Activated T-cell treated with anti-CD3 and anti-CD28 coated beads for 24 hours (primary cell): ENCODE measurements at regions not wholly inside any gene's neighbourhood (a gene's known extent, or its start where the extent isn't known, plus 50 kb on each side); places are given as distances from the start of the nearest gene placed in this dataset.

ENCODE experiments used
- DNase-seq: peaks from one replicate; pipeline ENCODE4 v3.0.0-alpha.2; 2020; ENCODE audit warnings: low read depth

GRCh38 chr3:20909511-20909910 is 723.5 kb upstream of the SGO1 start:
- no peak for DNase-seq

- DNase-seq = no peak
Observed at GRCh38 chr3:20905210-20905805, 719.3 kb upstream of the SGO1 start.

- no peak for DNase-seq
Observed at GRCh38 chr3:20904671-20905070, 718.7 kb upstream of the SGO1 start.

DNA sequence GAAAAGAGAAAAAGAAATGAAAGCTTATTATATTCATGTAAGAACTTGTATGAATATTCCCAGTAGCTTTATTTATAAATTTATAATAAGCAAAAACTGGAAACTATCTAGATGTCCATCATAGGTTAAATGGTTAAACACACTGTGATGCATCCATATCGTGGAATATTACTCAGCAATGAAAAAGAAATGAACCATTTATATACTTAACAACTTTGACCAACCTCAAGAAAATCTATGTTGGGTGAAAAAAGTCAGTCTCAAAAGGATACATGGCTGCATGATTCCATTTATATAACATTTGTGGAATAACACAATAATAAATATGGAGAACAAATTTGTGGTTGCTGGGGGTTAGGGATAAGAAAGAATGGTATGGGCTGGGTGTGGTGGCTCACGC is 713.0 kb upstream of the SGO1 start:
- DNase-seq = no peak

DNA sequence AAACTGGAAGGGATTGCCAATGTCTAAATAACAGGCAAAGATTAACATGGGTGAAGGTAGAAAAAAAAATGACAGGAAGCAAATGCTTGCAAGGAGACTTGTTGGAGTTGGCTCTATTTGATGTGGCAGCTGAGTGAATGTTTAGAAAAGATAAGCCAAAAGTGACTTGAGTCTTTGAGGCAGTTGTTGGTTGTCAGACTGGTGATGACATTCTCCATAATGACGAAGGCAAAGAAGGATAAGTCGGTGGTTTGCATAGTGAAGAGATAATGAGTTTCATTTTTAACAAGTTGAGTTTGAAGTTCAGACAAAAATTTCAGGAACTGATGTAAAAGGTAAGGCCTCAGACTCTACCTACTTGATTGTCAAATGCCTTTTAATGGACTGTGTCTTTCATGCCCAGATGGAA is 704.1 kb upstream of the SGO1 start:
- DNase-seq = no peak

GRCh38 chr3:20878691-20879090 is 692.7 kb upstream of the SGO1 start:
- DNase-seq = no peak

- DNase-seq = no peak
Observed at GRCh38 chr3:20873235-20873634, 687.2 kb upstream of the SGO1 start.

GRCh38 chr3:20870106-20870899 is 684.3 kb upstream of the SGO1 start:
- no peak for DNase-seq

GRCh38 chr3:20865803-20866202 is 679.8 kb upstream of the SGO1 start:
- no peak for DNase-seq

DNA sequence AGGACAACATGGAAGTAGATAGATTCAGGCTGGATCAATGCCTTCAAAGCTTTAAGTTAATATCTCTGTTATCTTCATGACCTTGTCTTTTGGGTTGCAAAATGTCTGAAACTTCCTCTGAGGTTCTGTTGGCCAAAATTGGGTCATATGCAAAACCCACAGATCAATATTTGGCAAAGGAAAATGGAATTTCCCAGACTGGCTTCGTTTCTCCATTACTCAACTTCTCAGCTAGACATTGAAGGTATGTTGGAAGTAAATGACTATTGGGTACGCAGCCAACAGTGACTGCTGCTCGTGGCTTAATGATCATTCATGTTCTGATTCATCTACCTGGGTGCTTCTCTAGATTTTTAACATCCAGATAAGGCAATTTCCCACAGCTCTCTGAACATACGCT is 675.4 kb upstream of the SGO1 start:
- DNase-seq = no peak

- DNase-seq = no peak
Observed at GRCh38 chr3:20857636-20858035, 671.6 kb upstream of the SGO1 start.

DNA sequence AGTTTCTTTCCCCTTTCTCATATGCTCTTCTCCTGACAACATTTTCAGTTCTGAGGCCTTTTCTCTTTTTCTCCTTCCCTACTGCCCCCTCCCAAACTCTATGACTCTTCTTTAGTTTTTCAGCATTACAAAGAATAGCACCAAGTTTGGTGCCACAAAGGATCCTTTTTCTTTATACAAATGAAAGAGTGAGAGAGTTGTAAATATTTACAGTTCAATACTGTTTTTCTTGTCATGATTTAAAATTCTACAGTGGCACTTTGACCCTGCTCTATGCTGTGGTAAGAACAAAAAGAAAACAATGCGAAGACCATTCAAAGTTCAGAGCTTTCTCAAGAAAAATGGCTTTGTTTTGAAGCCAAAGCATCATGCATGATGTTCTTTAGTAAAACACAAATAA is 667.9 kb upstream of the SGO1 start:
- no peak for DNase-seq

DNA sequence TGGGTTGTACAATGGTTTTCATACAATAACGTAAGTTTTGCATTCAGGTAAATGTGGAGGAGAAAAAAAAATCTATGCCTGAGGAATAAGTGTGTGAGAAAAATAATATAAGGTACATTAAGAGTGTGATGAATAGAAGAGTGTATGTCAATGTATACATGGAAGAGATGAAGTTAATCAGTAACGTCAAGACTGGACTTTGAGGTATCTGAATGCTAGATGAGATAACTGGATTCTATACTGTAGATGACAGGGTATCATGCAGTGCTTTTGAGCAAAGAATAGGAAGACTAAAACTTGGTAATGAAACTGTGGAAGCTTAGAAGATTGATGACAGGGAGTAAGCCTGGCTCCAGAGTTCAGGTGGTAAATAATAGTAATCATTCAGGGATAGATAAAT is 666.7 kb upstream of the SGO1 start:
- no peak for DNase-seq

DNA sequence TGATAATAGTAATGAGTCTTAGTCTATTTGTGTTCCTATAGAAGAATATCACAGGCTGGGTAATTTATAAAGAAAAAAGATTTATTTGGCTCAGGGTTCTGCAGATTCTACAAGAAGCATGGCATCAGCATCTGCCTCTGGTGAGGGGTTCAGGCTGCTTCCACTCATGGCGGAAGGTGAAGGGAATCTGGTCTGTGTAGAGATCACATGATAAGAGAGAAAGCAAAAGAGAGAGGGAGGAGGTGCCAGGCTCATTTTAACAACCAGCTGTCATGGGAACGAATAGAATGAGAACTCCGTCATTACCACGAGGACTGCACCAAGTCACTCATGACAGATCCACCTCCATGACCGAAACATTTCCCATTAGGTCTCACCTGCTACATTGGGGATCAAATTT is 664.0 kb upstream of the SGO1 start:
- no peak for DNase-seq

- no peak for DNase-seq
Observed at GRCh38 chr3:20846832-20847231, 660.8 kb upstream of the SGO1 start.

DNA sequence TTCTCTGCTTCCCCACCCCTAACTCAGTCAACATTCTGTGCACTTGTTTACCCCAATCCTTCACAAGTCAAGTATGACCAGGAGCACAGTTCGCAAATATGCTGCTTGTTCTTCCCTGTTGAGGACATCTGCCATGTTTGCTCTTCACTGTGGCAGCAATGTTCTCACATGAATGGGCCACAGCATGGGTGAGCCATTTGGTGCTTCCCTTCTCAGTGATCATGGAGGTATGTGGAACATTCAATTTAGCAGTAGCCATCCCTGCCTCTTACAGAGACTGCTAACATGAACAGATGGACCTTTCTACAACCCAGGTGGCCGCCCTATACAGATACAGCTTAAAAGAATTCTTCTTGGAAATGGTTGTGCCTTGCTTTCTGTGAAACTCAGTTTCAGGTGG is 660.1 kb upstream of the SGO1 start:
- DNase-seq = no peak

DNA sequence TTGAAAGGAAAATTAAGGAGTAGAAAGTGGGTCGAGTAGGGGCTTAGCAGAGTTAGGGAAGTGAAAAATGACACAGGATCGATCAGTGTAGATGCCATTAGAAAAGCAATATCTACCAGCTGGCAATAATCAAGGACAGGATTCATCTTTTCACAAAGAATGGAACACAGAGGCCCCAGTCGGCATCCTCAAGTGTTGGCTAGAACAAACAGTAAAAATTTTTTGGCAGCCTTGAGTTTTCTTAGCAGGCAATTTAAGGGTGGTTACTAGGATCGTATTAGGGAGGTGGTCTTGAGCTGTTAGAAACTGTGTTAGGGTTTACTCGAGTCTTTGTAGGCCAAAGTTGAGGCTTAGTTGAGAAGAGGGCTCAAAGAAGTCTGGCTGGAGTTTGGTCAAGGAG is 658.8 kb upstream of the SGO1 start:
- no peak for DNase-seq

DNA sequence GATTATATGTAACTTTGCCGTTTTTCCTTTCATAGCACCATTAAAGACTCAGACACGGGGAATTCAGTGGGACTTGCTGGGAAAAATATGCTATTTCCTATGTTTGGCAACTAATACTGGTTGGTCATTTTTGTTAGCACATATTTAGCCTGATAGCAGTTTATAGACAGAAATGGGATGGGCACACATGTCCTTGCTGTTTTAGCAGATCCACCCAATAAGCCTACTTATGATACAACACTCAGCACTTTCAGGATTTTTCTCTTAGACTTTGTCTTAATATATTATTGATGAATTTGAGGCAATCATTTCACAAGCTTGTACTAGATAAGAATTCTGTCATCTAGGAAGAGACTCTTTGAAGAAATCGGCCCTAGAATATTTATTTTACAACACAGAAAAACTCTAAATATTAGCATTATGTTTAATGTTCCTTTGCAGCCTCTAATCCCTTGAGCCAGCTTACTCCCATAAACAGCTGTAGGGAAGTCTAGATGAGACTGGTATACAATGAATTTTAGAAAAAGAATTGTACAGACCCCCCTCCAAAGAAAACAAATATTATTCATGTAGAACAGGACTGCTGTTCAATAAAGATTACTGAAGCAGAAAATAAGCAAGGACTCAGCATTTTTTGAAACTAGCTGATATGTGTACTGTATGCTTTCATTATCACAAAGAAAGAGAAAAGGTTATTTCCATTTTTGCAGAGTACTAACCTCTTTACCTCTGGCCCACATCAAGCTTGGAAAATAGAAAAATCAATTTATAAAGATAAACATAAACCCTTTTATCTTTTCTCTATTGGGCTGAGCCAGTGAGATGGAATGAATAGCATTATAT is 656.8 kb upstream of the SGO1 start:
- DNase-seq = no peak

GRCh38 chr3:20842002-20842401 is 656.0 kb upstream of the SGO1 start:
- no peak for DNase-seq

GRCh38 chr3:20837676-20838302 is 651.8 kb upstream of the SGO1 start:
- DNase-seq = no peak

GRCh38 chr3:20836801-20837200 is 650.8 kb upstream of the SGO1 start:
- no peak for DNase-seq

DNA sequence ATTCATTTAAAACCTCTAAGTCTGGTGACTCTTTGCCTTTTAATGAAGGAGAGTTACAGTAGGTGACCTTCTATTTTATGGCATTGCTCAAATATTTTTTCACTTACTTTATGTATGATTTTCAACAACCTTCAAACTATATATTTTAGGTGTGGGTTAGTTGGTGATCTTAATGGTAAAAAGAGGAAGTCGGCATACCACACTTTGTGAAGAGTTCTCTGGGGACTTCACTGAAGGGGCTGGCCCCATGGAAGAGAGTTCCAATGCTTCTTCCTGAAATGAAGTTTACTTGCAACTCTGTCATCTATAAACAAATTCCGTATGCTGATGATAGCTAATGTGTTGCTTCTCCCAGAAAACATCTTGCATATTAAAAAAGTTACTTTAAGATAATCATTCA is 647.0 kb upstream of the SGO1 start:
- no peak for DNase-seq

DNA sequence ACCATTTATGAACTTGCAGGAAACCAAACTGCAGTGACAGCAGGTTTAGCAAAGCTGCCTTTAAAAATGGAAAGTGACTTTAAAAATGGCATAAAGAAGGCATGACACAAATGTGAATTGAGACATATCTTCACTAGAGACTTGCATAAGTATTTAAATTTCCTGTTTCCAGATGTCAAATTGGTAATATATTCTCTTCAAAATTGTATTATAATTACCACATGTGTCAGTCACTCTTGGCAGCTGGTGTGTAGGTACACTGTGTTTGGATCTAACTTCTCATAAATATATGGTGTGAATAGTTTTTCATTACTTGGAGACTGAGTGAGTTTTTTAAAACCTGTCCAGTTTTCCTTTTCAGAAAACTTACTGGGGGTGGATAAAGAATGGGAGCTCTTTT is 636.2 kb upstream of the SGO1 start:
- no peak for DNase-seq
